Left ventricle myocardium inferior (tissue), 1 donor: ENCODE measurements at regions not wholly inside any gene's neighbourhood (a gene's known extent, or its start where the extent isn't known, plus 50 kb on each side); places are given as distances from the start of the nearest gene placed in this dataset.

Experiments used
- DNase-seq: peaks from one replicate; pipeline ENCODE4 v3.0.0-alpha.2; 2020
- H3K27ac ChIP-seq: fragments of 200-600 bp; replicated peaks from 2 replicates; pipeline ENCODE4 v1.8.0; 2021
- H3K27me3 ChIP-seq: fragments of 200-600 bp; 2 replicates; pipeline ENCODE4 v1.8.0; 2021; ENCODE audit warnings: low read depth
- H3K36me3 ChIP-seq: fragments of 200-600 bp; 2 replicates; pipeline ENCODE4 v1.8.0; 2021
- H3K4me1 ChIP-seq: fragments of 200-600 bp; 2 replicates; pipeline ENCODE4 v1.8.0; 2021
- H3K4me3 ChIP-seq: fragments of 200-600 bp; 2 replicates; pipeline ENCODE4 v1.8.0; 2021; ENCODE audit warnings: mild to moderate bottlenecking, moderate library complexity
- H3K9me3 ChIP-seq: fragments of 200-600 bp; replicated peaks from 2 replicates; pipeline ENCODE4 v1.8.0; 2021
- intact Hi-C: fragments of 100-400 bp; cut with micrococcal nuclease; formaldehyde crosslinking; loops from one replicate; pipeline ENCODE4 v1.11.0; 2022
- TF ChIP-seq, protein P1 (sequence below): fragments of 200-600 bp; IDR thresholded peaks from 2 replicates; pipeline ENCODE4 v1.8.0; 2021; ENCODE audit warnings: antibody characterized with exemption, mild to moderate bottlenecking, borderline replicate concordance
- donor health status: DM: no; HTN: yes; CAD: no; lungs with severe emphysema.

DNA sequence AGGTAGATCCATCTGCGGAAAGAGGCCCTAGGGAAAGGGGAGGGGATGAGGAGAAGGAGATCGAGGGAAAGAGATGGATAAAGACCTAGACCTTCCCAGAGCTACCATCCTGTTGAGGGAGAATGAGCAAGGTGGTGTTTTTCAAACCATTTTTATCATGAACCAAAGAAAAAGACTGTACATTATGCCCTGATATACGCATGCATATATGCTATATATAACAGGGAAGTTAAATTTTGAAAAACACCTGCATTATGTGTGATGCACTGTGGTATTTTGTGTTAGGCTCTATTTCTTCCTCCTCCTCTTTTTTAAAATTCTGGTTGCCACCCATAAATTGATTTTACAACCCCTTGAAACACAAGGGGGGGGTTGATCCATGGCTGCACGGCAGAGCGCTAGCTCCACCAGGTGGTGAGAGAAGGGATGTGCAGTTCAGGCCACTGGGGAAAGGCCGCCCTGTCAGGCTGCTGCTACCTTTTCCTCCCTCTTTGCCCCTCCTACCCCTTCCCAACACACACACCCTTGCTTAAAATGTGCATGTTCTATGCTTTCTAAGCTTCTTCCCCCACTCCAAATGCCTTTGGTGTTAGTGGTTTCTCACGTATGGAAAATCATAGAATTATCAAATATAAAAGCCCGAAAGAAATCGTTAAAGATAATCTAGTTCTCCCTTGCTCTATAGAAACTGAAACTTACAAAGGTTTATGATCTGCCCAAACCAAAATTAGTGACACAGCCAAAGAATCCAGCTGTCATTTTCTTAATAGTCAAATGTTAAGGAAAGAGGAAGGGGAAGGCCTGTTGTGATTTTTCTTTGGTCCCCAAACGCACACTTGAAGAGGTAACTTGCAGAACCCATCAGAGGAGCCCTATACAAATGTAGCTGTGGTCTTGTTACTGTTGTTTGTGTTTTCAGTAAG is 262.0 kb upstream of the UMPS start:
- DNase-seq = no peak
- TF ChIP-seq, protein P1, sequence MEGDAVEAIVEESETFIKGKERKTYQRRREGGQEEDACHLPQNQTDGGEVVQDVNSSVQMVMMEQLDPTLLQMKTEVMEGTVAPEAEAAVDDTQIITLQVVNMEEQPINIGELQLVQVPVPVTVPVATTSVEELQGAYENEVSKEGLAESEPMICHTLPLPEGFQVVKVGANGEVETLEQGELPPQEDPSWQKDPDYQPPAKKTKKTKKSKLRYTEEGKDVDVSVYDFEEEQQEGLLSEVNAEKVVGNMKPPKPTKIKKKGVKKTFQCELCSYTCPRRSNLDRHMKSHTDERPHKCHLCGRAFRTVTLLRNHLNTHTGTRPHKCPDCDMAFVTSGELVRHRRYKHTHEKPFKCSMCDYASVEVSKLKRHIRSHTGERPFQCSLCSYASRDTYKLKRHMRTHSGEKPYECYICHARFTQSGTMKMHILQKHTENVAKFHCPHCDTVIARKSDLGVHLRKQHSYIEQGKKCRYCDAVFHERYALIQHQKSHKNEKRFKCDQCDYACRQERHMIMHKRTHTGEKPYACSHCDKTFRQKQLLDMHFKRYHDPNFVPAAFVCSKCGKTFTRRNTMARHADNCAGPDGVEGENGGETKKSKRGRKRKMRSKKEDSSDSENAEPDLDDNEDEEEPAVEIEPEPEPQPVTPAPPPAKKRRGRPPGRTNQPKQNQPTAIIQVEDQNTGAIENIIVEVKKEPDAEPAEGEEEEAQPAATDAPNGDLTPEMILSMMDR = peak; percentile 99

GRCh38 chr3:124469555-124469954 is 260.7 kb upstream of the UMPS start:
- Histone ChIP-seq H3K36me3 (peaks cover 1% of the 10 kb centered on the region), H3K4me3 (no peak overlapping the region), H3K27ac (no peak overlapping the region), H3K4me1 (no peaks in the 10 kb centered on the region), H3K9me3 (no peaks in the 10 kb centered on the region), H3K27me3 (no peaks in the 10 kb centered on the region)
- TF ChIP-seq, protein P1 = no peak
- intact Hi-C loops = loop anchor here (10.0 kb wide), 1 partner anchor 455 kb away; no protein-coding TSS in a partner anchor
- DNase-seq = no peak

More for the DNA sequence above, 262.0 kb upstream of the UMPS start:
- Histone ChIP-seq H3K27me3 (no peaks in the 10 kb centered on the region), H3K4me3 (no peak overlapping the region), H3K4me1 (no peaks in the 10 kb centered on the region), H3K27ac (no peak overlapping the region), H3K9me3 (no peaks in the 10 kb centered on the region), H3K36me3 (peaks cover 9% of the 10 kb centered on the region)
- intact Hi-C loops = loop anchor here (10.0 kb wide), 1 partner anchor 453 kb away; no protein-coding TSS in a partner anchor

- Histone ChIP-seq H3K9me3 (no peaks in the 10 kb centered on the region), H3K36me3 (peaks cover 51% of the 10 kb centered on the region), H3K4me3 (no peak overlapping the region), H3K4me1 (no peaks in the 10 kb centered on the region), H3K27ac (no peak overlapping the region), H3K27me3 (no peaks in the 10 kb centered on the region)
- intact Hi-C loops = no loop called here
- TF ChIP-seq, protein P1 = no peak
- DNase-seq = no peak
Measured at GRCh38 chr3:124478830-124479229, 251.4 kb upstream of the UMPS start.

- intact Hi-C loops = no loop called here
- TF ChIP-seq, protein P1 = no peak
- H3K4me3 ChIP-seq = no peak overlapping the region
- no peaks in the 10 kb centered on the region for H3K9me3 ChIP-seq
- H3K4me1 ChIP-seq = no peaks in the 10 kb centered on the region
- DNase-seq = no peak
- H3K36me3 ChIP-seq = peaks cover 50% of the 10 kb centered on the region
- H3K27me3 ChIP-seq = no peaks in the 10 kb centered on the region
- H3K27ac ChIP-seq = no peak overlapping the region
Measured at GRCh38 chr3:124483915-124484470, 246.3 kb upstream of the UMPS start.

DNA sequence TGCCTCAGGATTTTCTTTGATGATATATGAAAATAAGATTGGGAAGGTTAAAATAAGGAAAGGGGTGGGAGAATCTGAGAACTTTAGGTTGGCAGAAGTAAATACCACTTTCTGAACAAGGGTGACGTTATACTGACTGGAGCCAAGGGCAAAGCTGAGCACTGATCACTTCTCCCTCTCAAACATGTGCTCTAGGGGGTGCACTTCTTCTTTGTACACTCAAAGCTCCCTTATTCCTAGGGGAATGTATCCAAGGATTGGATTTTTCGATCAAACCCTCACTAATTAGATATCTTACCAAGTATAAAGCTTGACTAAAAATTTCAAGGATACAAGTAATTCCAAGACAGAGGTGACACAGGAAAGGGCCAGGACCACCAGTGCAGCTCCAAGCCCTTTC is 243.9 kb upstream of the UMPS start:
- intact Hi-C loops = no loop called here
- Histone ChIP-seq H3K27ac (no peak overlapping the region), H3K4me3 (no peak overlapping the region), H3K4me1 (no peaks in the 10 kb centered on the region), H3K9me3 (no peaks in the 10 kb centered on the region), H3K27me3 (no peaks in the 10 kb centered on the region), H3K36me3 (peaks cover 46% of the 10 kb centered on the region)
- TF ChIP-seq, protein P1 = no peak
- DNase-seq = no peak
